ENCODE measurements at regions not wholly inside any gene's neighbourhood (a gene's known extent, or its start where the extent isn't known, plus 50 kb on each side); places are given as distances from the start of the nearest gene placed in this dataset.

DNA sequence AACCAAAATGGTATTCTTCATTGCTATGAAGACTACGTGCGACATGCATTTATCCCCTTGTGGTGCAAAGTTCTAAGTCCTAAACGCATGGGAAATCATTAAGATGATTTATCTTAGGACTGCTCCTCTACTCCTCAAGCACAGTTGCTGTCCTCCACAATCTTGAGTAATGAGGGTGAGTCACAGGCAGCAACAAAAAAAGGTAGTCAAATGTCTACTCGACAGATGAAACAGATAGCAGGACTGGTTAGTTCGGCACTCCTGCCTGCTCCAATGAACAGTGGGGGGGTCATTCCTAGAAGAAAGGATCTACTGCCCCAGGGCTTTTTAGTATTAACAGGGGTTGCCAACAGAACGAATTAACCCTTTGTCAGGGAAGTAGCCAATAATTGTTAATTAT is 233.7 kb upstream of the FGF13 start:
- DNase-seq (ENCODE audit: low spot score): no peak
- in situ Hi-C loops (cut with MboI; ENCODE audit: low pct_unique_long_range_greater_than_20kb, low sequenced_read_pairs, unreplicated experiment): no loop called here
- no peak for TF ChIP-seq CTCF (IDR thresholded peaks at IDR 0.05; ENCODE audit: extremely low read depth, insufficient read depth, missing control alignments)

DNA sequence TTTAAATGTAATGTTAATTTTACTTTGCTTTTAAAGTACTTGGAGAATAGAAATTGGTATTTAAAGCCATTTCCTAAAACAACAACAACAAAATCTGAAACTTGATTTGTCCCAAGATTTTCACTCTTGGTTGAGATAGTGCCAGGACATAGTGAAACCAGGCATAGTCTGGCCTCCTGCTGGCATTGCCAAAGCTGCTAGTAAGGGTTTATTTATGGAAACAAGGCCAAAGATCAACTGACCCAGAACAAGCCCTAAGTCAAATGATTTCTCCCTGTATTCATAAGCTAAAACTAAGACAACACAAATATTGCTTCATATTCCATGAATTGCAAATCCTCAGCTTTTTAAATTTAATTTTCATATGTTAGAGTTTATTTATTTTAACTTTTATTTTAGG is 227.5 kb upstream of the FGF13 start:
- no peak for DNase-seq (ENCODE audit: low spot score)
- in situ Hi-C loops (cut with MboI; ENCODE audit: low pct_unique_long_range_greater_than_20kb, low sequenced_read_pairs, unreplicated experiment): no loop called here
- TF ChIP-seq CTCF (IDR thresholded peaks at IDR 0.05; ENCODE audit: extremely low read depth, insufficient read depth, missing control alignments): no peak

GRCh38 chrX:138938003-138938402 is 226.5 kb upstream of the FGF13 start:
- no peak for TF ChIP-seq CTCF (IDR thresholded peaks at IDR 0.05; ENCODE audit: extremely low read depth, insufficient read depth, missing control alignments)
- in situ Hi-C loops (cut with MboI; ENCODE audit: low pct_unique_long_range_greater_than_20kb, low sequenced_read_pairs, unreplicated experiment): no loop called here
- DNase-seq (ENCODE audit: low spot score): no peak

DNA sequence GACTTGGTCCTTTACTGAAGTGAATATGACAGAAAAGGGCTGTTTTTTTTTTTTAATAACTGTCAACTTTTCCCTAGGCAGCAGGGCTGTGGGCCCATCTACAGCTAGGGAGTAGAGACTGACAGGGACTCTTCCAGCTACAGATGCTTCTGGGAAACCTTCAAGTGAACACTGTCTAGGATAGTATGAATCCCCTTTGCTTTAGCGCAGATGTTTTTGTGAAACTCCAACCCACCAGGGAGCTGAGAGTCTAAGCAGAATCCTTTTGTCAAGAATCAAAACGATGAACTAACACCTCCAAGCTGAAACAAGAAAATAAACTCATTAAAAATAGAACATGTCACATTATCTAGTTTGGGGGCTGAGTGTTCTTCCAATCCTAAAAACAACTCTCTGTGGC is 219.7 kb upstream of the FGF13 start:
- in situ Hi-C loops (cut with MboI; ENCODE audit: low pct_unique_long_range_greater_than_20kb, low sequenced_read_pairs, unreplicated experiment): no loop called here
- no peak for DNase-seq (ENCODE audit: low spot score)
- no peak for TF ChIP-seq CTCF (IDR thresholded peaks at IDR 0.05; ENCODE audit: extremely low read depth, insufficient read depth, missing control alignments)

DNA sequence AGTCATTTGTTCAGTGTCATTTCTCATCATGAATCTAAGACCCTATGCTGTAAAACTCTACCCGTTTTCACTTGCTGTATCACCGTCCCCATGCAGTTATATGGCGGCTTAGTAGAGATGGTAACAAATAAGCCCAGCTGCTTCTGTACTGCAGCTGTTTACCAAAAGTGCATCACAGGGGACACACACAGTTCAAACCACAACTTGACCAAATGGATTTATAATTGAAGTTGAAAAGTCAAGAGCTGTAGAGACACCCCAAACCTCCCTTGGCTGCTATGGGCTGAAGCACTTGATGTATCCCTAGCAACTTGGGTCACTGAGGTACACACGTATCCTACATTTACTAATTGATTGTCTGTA is 219.0 kb upstream of the FGF13 start:
- TF ChIP-seq CTCF (IDR thresholded peaks at IDR 0.05; ENCODE audit: extremely low read depth, insufficient read depth, missing control alignments): no peak
- in situ Hi-C loops (cut with MboI; ENCODE audit: low pct_unique_long_range_greater_than_20kb, low sequenced_read_pairs, unreplicated experiment): no loop called here
- DNase-seq (ENCODE audit: low spot score): no peak

DNA sequence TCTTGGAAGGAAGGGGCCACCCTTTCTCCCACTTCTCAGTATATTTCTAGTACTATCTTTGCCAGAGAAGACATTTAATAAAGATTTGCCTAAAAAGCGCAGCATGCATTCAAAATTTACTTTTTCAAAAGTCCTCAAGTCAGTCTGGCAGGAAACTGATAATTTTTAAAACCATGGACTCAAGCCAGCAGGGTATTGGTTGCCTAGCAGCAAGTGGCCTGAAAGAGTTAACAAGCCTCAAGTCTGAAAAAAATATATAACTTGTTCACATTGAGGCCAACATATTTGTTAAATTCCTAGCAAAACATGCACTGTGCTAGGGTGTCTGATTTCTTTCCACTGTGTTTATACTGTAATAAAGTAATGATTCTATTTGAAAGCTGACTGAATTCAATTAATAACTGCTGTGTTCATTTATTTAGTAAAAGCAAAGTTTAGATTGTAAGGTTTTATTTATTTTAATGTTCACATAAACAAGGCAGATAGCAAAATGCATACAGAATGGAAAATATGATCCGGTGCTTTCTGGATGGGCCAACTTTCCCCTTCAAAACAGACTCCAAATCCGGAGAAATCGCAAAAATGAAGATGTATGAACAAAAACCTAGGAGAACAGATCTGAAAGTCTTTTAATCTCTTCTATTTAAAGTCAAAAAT is 218.5 kb upstream of the FGF13 start:
- DNase-seq (ENCODE audit: low spot score): no peak
- TF ChIP-seq CTCF (IDR thresholded peaks at IDR 0.05; ENCODE audit: extremely low read depth, insufficient read depth, missing control alignments): no peak
- in situ Hi-C loops (cut with MboI; ENCODE audit: low pct_unique_long_range_greater_than_20kb, low sequenced_read_pairs, unreplicated experiment): no loop called here
